H9 (cell line): ENCODE measurements at regions not wholly inside any gene's neighbourhood (a gene's known extent, or its start where the extent isn't known, plus 50 kb on each side); places are given as distances from the start of the nearest gene placed in this dataset.

ENCODE experiments used
- DNase-seq: peaks from one replicate; pipeline ENCODE4 v3.0.0-alpha.2; 2017
- H2AFZ ChIP-seq: one replicate; pipeline ENCODE4 v1.6.1; 2013; ENCODE audit warnings: mild to moderate bottlenecking, low read length, control low read depth, moderate library complexity
- H2AK5ac ChIP-seq: 2 replicates; pipeline ENCODE4 v1.6.1; 2013; ENCODE audit warnings: low read length, control low read depth, mixed read lengths; ENCODE audit not compliant: insufficient read length
- H2BK120ac ChIP-seq: one replicate; pipeline ENCODE4 v1.6.1; 2013; ENCODE audit warnings: low read depth, mild to moderate bottlenecking, low read length, control low read depth, inconsistent platforms; ENCODE audit not compliant: poor library complexity, severe bottlenecking
- H2BK12ac ChIP-seq: 2 replicates; pipeline ENCODE4 v1.6.1; 2013; ENCODE audit warnings: low read length, control low read depth, mixed read lengths, low read depth; ENCODE audit not compliant: insufficient read length
- H2BK15ac ChIP-seq: 2 replicates; pipeline ENCODE4 v1.6.1; 2013; ENCODE audit warnings: low read depth, low read length, control low read depth
- H2BK20ac ChIP-seq: one replicate; pipeline ENCODE4 v1.6.1; 2013; ENCODE audit warnings: low read depth, mild to moderate bottlenecking, low read length, control low read depth, inconsistent platforms; ENCODE audit not compliant: poor library complexity, severe bottlenecking
- H2BK5ac ChIP-seq: 2 replicates; pipeline ENCODE4 v1.6.1; 2013; ENCODE audit warnings: low read length, control low read depth, mixed read lengths; ENCODE audit not compliant: insufficient read length
- H3K14ac ChIP-seq: 2 replicates; pipeline ENCODE4 v1.6.1; 2013; ENCODE audit warnings: low read length, control low read depth; ENCODE audit not compliant: insufficient read depth
- H3K18ac ChIP-seq: 2 replicates; pipeline ENCODE4 v1.6.1; 2013; ENCODE audit warnings: low read depth, mild to moderate bottlenecking, mixed read lengths, low read length, control low read depth; ENCODE audit not compliant: insufficient read length
- H3K23ac ChIP-seq: 2 replicates; pipeline ENCODE4 v1.6.1; 2013; ENCODE audit warnings: low read length, control low read depth, mixed read lengths, low read depth; ENCODE audit not compliant: insufficient read length
- H3K23me2 ChIP-seq: 2 replicates; pipeline ENCODE4 v1.6.1; 2013; ENCODE audit warnings: low read depth, mild to moderate bottlenecking, mixed read lengths, low read length, control low read depth; ENCODE audit not compliant: insufficient read length, poor library complexity, severe bottlenecking
- H3K27ac ChIP-seq: 2 replicates; pipeline ENCODE4 v1.5.1; 2013; ENCODE audit warnings: low read length, control low read depth, mixed read lengths, low read depth; ENCODE audit not compliant: insufficient read length
- H3K27me3 ChIP-seq: 2 replicates; pipeline ENCODE4 v1.6.1; 2013; ENCODE audit warnings: low read length, control low read depth, inconsistent platforms; ENCODE audit not compliant: insufficient read depth
- H3K4ac ChIP-seq: 2 replicates; pipeline ENCODE4 v1.6.1; 2013; ENCODE audit warnings: low read depth, mild to moderate bottlenecking, control low read depth, inconsistent platforms, low read length, moderate library complexity
- H3K4me1 ChIP-seq: 2 replicates; pipeline ENCODE4 v1.6.1; 2013; ENCODE audit warnings: low read length, control low read depth, inconsistent platforms; ENCODE audit not compliant: insufficient read depth
- H3K4me2 ChIP-seq: 2 replicates; pipeline ENCODE4 v1.6.1; 2013; ENCODE audit warnings: low read length, control low read depth, mixed read lengths; ENCODE audit not compliant: insufficient read length, insufficient read depth
- H3K56ac ChIP-seq: 2 replicates; pipeline ENCODE4 v1.6.1; 2013; ENCODE audit warnings: low read depth, mild to moderate bottlenecking, mixed read lengths, low read length, control low read depth; ENCODE audit not compliant: insufficient read length
- H3K79me1 ChIP-seq: 2 replicates; pipeline ENCODE4 v1.6.1; 2013; ENCODE audit warnings: low read depth, mild to moderate bottlenecking, moderate library complexity, low read length, control low read depth, inconsistent platforms; ENCODE audit not compliant: insufficient read depth, poor library complexity, severe bottlenecking
- H3K79me2 ChIP-seq: 2 replicates; pipeline ENCODE4 v1.6.1; 2013; ENCODE audit warnings: low read length, control low read depth, inconsistent platforms; ENCODE audit not compliant: insufficient read depth
- H3K9ac ChIP-seq: 2 replicates; pipeline ENCODE4 v1.6.1; 2013; ENCODE audit warnings: low read length, control low read depth, mixed read lengths; ENCODE audit not compliant: insufficient read length; ENCODE audit errors: extremely low read depth
- H3K9me3 ChIP-seq: one replicate; pipeline ENCODE4 v1.6.1; 2013; ENCODE audit warnings: low read depth, low read length, inconsistent platforms; ENCODE audit not compliant: control insufficient read depth
- H3T11ph ChIP-seq: one replicate; pipeline ENCODE4 v1.6.1; 2013; ENCODE audit warnings: mild to moderate bottlenecking, low read length, control low read depth, inconsistent platforms
- H4K20me1 ChIP-seq: one replicate; pipeline ENCODE4 v1.6.1; 2013; ENCODE audit not compliant: control insufficient read depth, insufficient read length, insufficient read depth
- H4K5ac ChIP-seq: 2 replicates; pipeline ENCODE4 v1.6.1; 2013; ENCODE audit warnings: low read depth, mild to moderate bottlenecking, mixed read lengths, low read length, control low read depth; ENCODE audit not compliant: insufficient read length
- H4K8ac ChIP-seq: replicated peaks from 2 replicates; pipeline ENCODE4 v1.6.1; 2013; ENCODE audit warnings: low read length, control low read depth, mixed read lengths, low read depth; ENCODE audit not compliant: insufficient read length
- H4K91ac ChIP-seq: 2 replicates; pipeline ENCODE4 v1.6.1; 2013; ENCODE audit warnings: low read depth, mild to moderate bottlenecking, moderate library complexity, mixed read lengths, low read length, control low read depth; ENCODE audit not compliant: insufficient read length
- H3K27ac Mint-ChIP-seq, 3 experiments: 2 replicates in 2 of 3; 3 replicates in 1 of 3; pipeline ENCODE4 v1.8.0; 2020 to 2021; ENCODE audit warnings: mixed read lengths in 3 of 3, mild to moderate bottlenecking in 1 of 3, moderate library complexity in 1 of 3
- H3K27me3 Mint-ChIP-seq: 2 replicates; pipeline ENCODE4 v1.8.0; 2021; ENCODE audit warnings: low read depth, mild to moderate bottlenecking, moderate library complexity, mixed read lengths
- H3K36me3 Mint-ChIP-seq, 3 experiments: 2 replicates in 2 of 3; 3 replicates in 1 of 3; pipeline ENCODE4 v1.8.0; 2020 to 2021; ENCODE audit warnings: low read depth in 3 of 3, mixed read lengths in 3 of 3; ENCODE audit not compliant: insufficient read depth in 1 of 3
- H3K4me1 Mint-ChIP-seq, 2 experiments: 2 replicates each; pipeline ENCODE4 v1.8.0; 2020; ENCODE audit warnings: mixed read lengths in 2 of 2
- H3K4me3 Mint-ChIP-seq, 2 experiments: 2 replicates in 1 of 2; 3 replicates in 1 of 2; pipeline ENCODE4 v1.8.0; 2020 to 2021; ENCODE audit warnings: mild to moderate bottlenecking in 2 of 2, mixed read lengths in 2 of 2, moderate library complexity in 1 of 2
- H3K9me3 Mint-ChIP-seq, 2 experiments: 2 replicates in 1 of 2; 3 replicates in 1 of 2; pipeline ENCODE4 v1.8.0; 2020; ENCODE audit warnings: mild to moderate bottlenecking in 2 of 2, mixed read lengths in 2 of 2, moderate library complexity in 1 of 2
- WGBS: extraction: QIAGEN DNeasy Blood & Tissue Kit; methylation state at CpG from one replicate; pipeline ENCODE4 v1.1.7; 2013; ENCODE audit warnings: missing lambda C conversion rate, low lambda C conversion rate, mixed read lengths; ENCODE audit not compliant: insufficient read length; ENCODE audit errors: extremely low coverage; 5-methylcytosine and 5-hydroxymethylcytosine counted together
- TF ChIP-seq, protein P1 (sequence below): fragments of 200-600 bp; sonication (generic); conservative IDR thresholded peaks from 3 replicates; pipeline ENCODE4 v1.8.0; 2021; ENCODE audit warnings: antibody characterized with exemption, mild to moderate bottlenecking

GRCh38 chr5:155871623-155872022 lies 455.3 kb upstream of the SGCD start:
- Histone ChIP-seq H2BK120ac (no peak overlapping the region), H3K27ac (no peak overlapping the region), H2BK12ac (no peak overlapping the region), H4K8ac (no peak overlapping the region), H3K9ac (no peak overlapping the region), H4K5ac (no peak overlapping the region), H2BK5ac (no peak overlapping the region), H2AFZ (no peak overlapping the region), H3K56ac (no peak overlapping the region), H4K20me1 (no peaks in the 10 kb centered on the region), H3K27me3 (no peaks in the 10 kb centered on the region), H3K4ac (no peak overlapping the region), H3K23ac (no peak overlapping the region), H3K14ac (no peak overlapping the region), H2BK20ac (no peak overlapping the region), H2AK5ac (no peak overlapping the region), H3K4me1 (no peaks in the 10 kb centered on the region), H3K18ac (no peak overlapping the region), H4K91ac (no peak overlapping the region), H3K79me1 (no peaks in the 10 kb centered on the region), H3K79me2 (no peaks in the 10 kb centered on the region), H3K9me3 (no peaks in the 10 kb centered on the region), H3K4me2 (no peak overlapping the region), H3K23me2 (no peaks in the 10 kb centered on the region), H3T11ph (no peak overlapping the region), H2BK15ac (no peak overlapping the region)
- no CpG with 5 or more reads among the region's 2 CpGs for WGBS
- no peak for DNase-seq
- Mint-ChIP-seq H3K9me3 (no peaks in the 10 kb centered on the region), H3K36me3 (no peaks in the 10 kb centered on the region), H3K27ac (0 out of 7 replicates have a peak overlapping the region, but pooled peaks of 1 of the 3 experiments have one; percentile 8), H3K27me3 (no peaks in the 10 kb centered on the region; the same call in 1 of the 2 replicates), H3K4me3 (no peak overlapping the region), H3K4me1 (no peaks in the 10 kb centered on the region)
- TF ChIP-seq, protein P1, sequence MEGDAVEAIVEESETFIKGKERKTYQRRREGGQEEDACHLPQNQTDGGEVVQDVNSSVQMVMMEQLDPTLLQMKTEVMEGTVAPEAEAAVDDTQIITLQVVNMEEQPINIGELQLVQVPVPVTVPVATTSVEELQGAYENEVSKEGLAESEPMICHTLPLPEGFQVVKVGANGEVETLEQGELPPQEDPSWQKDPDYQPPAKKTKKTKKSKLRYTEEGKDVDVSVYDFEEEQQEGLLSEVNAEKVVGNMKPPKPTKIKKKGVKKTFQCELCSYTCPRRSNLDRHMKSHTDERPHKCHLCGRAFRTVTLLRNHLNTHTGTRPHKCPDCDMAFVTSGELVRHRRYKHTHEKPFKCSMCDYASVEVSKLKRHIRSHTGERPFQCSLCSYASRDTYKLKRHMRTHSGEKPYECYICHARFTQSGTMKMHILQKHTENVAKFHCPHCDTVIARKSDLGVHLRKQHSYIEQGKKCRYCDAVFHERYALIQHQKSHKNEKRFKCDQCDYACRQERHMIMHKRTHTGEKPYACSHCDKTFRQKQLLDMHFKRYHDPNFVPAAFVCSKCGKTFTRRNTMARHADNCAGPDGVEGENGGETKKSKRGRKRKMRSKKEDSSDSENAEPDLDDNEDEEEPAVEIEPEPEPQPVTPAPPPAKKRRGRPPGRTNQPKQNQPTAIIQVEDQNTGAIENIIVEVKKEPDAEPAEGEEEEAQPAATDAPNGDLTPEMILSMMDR, result peak; percentile 44
